ENCODE measurements at regions not wholly inside any gene's neighbourhood (a gene's known extent, or its start where the extent isn't known, plus 50 kb on each side); places are given as distances from the start of the nearest gene placed in this dataset.

- intact Hi-C loops (cut with DNase I) = no loop called here
- no peaks in the 10 kb centered on the region for H3K27me3 ChIP-seq
- H3K9me3 ChIP-seq = no peaks in the 10 kb centered on the region
- H3K4me1 ChIP-seq = no peaks in the 10 kb centered on the region
- H3K36me3 ChIP-seq = no peaks in the 10 kb centered on the region
- no peak for DNase-seq (ENCODE audit: extremely low spot score in 2 of 2)
- H3K27ac ChIP-seq = no peak overlapping the region
- TF ChIP-seq CTCF (IDR thresholded peaks at IDR 0.05) (no peak), POLR2AphosphoS5 (IDR thresholded peaks at IDR 0.05; ENCODE audit: insufficient read depth in 1 of 2, low read depth in 1 of 2) (no peak), POLR2A (IDR thresholded peaks at IDR 0.05) (no peak)
- H3K4me3 ChIP-seq = no peak overlapping the region
These were observed 556.2 kb upstream of the JARID2 start for GRCh38 chr6:14689639-14690038.

- H3K4me1 ChIP-seq = no peaks in the 10 kb centered on the region
- no peaks in the 10 kb centered on the region for H3K36me3 ChIP-seq
- TF ChIP-seq CTCF (IDR thresholded peaks at IDR 0.05) (no peak), POLR2AphosphoS5 (IDR thresholded peaks at IDR 0.05; ENCODE audit: insufficient read depth in 1 of 2, low read depth in 1 of 2) (no peak), POLR2A (IDR thresholded peaks at IDR 0.05) (no peak)
- intact Hi-C loops (cut with DNase I) = no loop called here
- no peaks in the 10 kb centered on the region for H3K27me3 ChIP-seq
- H3K27ac ChIP-seq = no peak overlapping the region
- H3K4me3 ChIP-seq = no peak overlapping the region
- no peak for DNase-seq (ENCODE audit: extremely low spot score in 2 of 2)
- H3K9me3 ChIP-seq = no peaks in the 10 kb centered on the region
These were observed 555.5 kb upstream of the JARID2 start for GRCh38 chr6:14690120-14691056.

DNA sequence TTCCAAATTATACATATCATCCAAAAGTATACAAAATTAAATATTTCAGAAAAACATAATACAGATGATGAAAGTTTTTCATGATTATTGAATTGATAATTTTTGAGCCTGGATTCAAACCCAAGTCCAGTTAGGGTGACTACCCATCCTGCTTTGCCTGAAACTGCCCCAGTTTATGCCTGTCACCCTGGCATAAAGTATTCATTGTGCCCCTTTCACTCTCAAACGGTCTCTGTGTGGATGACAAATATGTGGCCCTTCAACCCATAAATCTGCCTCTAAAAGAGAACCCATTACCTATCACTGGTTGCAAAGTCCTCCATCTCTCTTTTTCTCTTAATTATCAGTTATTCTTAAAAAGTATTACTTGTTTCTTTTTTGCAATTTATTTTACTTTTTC lies 553.7 kb upstream of the JARID2 start:
- Histone ChIP-seq H3K4me3 (no peak overlapping the region), H3K27me3 (no peaks in the 10 kb centered on the region), H3K27ac (no peak overlapping the region), H3K36me3 (no peaks in the 10 kb centered on the region), H3K4me1 (no peaks in the 10 kb centered on the region), H3K9me3 (no peaks in the 10 kb centered on the region)
- DNase-seq (ENCODE audit: extremely low spot score in 2 of 2) = no peak
- intact Hi-C loops (cut with DNase I) = no loop called here
- no peak for TF ChIP-seq POLR2A (IDR thresholded peaks at IDR 0.05)
- TF ChIP-seq CTCF (IDR thresholded peaks at IDR 0.05) = no peak
- no peak for TF ChIP-seq POLR2AphosphoS5 (IDR thresholded peaks at IDR 0.05; ENCODE audit: insufficient read depth in 1 of 2, low read depth in 1 of 2)

- intact Hi-C loops (cut with DNase I) = no loop called here
- Histone ChIP-seq H3K27ac (no peak overlapping the region), H3K9me3 (no peaks in the 10 kb centered on the region), H3K36me3 (no peaks in the 10 kb centered on the region), H3K4me1 (no peaks in the 10 kb centered on the region), H3K4me3 (no peak overlapping the region), H3K27me3 (no peaks in the 10 kb centered on the region)
- DNase-seq (ENCODE audit: extremely low spot score in 2 of 2) = no peak
- TF ChIP-seq POLR2AphosphoS5 (IDR thresholded peaks at IDR 0.05; ENCODE audit: insufficient read depth in 1 of 2, low read depth in 1 of 2) (no peak), POLR2A (IDR thresholded peaks at IDR 0.05) (no peak), CTCF (IDR thresholded peaks at IDR 0.05) (no peak)
These were observed 552.3 kb upstream of the JARID2 start for GRCh38 chr6:14693301-14694192.
